Stomach smooth muscle (tissue), 2 donors: ENCODE measurements at regions not wholly inside any gene's neighbourhood (a gene's known extent, or its start where the extent isn't known, plus 50 kb on each side); places are given as distances from the start of the nearest gene placed in this dataset.

ENCODE experiments used
- H3K27ac ChIP-seq: one replicate; pipeline ENCODE4 v1.7.0; 2013; ENCODE audit warnings: mild to moderate bottlenecking, low read length, inconsistent platforms
- H3K27me3 ChIP-seq, 2 donors: one replicate each; pipeline ENCODE4 v1.7.0; 2013; ENCODE audit warnings: low read length in 2 of 2; ENCODE audit not compliant: insufficient read depth in 2 of 2, control insufficient read depth in 1 of 2
- H3K36me3 ChIP-seq, 2 donors: one replicate each; pipeline ENCODE4 v1.7.0; 2013; ENCODE audit warnings: low read length in 2 of 2; ENCODE audit not compliant: control insufficient read depth in 2 of 2, insufficient read depth in 2 of 2
- H3K4me1 ChIP-seq: one replicate; pipeline ENCODE4 v1.7.0; 2013; ENCODE audit warnings: low read length; ENCODE audit not compliant: control insufficient read depth, insufficient read depth
- H3K4me3 ChIP-seq, 2 donors: one replicate each; pipeline ENCODE4 v1.7.0; 2013; ENCODE audit warnings: low read length in 2 of 2
- H3K9ac ChIP-seq, 2 donors: one replicate each; pipeline ENCODE4 v1.7.0; 2013; ENCODE audit warnings: low read length in 2 of 2, mild to moderate bottlenecking in 1 of 2
- H3K9me3 ChIP-seq, 2 donors: one replicate each; pipeline ENCODE4 v1.7.0; 2013; ENCODE audit warnings: low read length in 2 of 2; ENCODE audit not compliant: control insufficient read depth in 2 of 2
- donor health status: healthy.
- donor health status: Pancreatic carcinoma.

DNA sequence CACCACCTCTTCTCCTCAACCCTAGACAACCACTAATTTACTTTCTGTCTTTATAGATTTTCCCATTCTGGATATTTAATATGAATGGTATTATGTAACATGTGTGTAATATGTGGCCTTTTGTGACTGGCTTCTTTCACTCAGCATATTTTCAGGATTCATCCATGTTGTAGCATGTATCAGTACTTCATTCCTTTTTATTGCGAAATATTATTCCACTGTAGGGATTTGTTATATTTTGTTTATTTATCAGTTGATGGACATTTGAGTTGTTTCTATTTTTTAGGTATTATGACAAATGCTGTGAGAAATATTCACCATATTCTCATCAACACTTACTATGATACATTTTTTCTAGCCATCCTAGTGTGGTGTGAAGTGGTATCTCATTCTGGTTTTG is 138.8 kb upstream of the DLGAP1 start:
- no peaks in the 10 kb centered on the region for H3K4me1 ChIP-seq
- H3K9ac ChIP-seq: no peak overlapping the region
- no peak overlapping the region for H3K4me3 ChIP-seq
- no peaks in the 10 kb centered on the region for H3K9me3 ChIP-seq
- H3K27me3 ChIP-seq: no peaks in the 10 kb centered on the region
- no peak overlapping the region for H3K27ac ChIP-seq
- H3K36me3 ChIP-seq: no peaks in the 10 kb centered on the region

DNA sequence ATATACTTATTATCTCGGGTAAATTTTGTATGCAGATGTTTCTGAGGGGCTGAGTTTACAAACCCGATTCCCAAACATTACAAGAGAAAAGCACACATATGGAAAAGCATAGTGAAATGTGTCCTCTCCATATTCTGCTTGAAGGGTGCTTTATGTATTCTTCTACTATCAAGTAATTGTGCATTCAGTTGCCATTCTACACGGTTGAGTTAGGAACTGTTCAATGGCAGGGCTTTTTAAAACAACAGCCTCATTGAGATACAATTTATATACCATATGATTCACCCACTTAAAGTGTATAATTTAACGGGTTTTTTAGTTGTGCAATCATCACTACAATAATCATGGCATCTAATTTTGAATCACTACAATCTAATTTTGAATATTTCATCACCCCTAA is 138.4 kb upstream of the DLGAP1 start:
- no peaks in the 10 kb centered on the region for H3K9me3 ChIP-seq

GRCh38 chr18:4589056-4589800 is 134.1 kb upstream of the DLGAP1 start:
- Histone ChIP-seq H3K27me3 (no peaks in the 10 kb centered on the region), H3K4me1 (no peaks in the 10 kb centered on the region), H3K27ac (no peak overlapping the region), H3K36me3 (no peaks in the 10 kb centered on the region), H3K9me3 (no peaks in the 10 kb centered on the region), H3K9ac (no peak overlapping the region), H3K4me3 (no peak overlapping the region)

More for the DNA sequence above, 138.4 kb upstream of the DLGAP1 start:
- Histone ChIP-seq H3K36me3 (no peaks in the 10 kb centered on the region), H3K27ac (no peak overlapping the region), H3K4me1 (no peaks in the 10 kb centered on the region), H3K27me3 (no peaks in the 10 kb centered on the region), H3K4me3 (no peak overlapping the region), H3K9ac (no peak overlapping the region)

GRCh38 chr18:4587204-4587603 is 132.1 kb upstream of the DLGAP1 start:
- no peak overlapping the region for H3K27ac ChIP-seq
- H3K4me1 ChIP-seq: no peaks in the 10 kb centered on the region
- H3K9ac ChIP-seq: no peak overlapping the region
- no peaks in the 10 kb centered on the region for H3K9me3 ChIP-seq
- no peak overlapping the region for H3K4me3 ChIP-seq
- no peaks in the 10 kb centered on the region for H3K27me3 ChIP-seq
- no peaks in the 10 kb centered on the region for H3K36me3 ChIP-seq

DNA sequence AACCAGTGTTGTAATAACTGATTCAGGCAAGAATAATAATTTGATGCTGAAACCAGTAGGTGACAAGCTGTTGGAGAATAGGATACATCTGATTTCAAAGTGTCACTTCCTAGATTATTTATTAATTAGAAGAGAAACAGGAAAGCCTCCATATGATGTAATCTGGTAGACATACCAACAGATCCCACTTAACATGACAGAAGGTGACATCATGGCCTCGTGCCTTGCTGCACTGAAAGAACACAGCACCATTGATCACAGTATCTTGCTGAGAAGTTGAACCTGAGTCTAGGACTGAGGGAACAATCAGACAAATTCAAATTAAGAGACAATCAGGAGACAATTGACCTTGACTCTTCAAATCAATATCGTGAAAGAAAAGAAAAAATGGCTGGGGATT is 131.6 kb upstream of the DLGAP1 start:
- H3K4me3 ChIP-seq: no peak overlapping the region
- no peaks in the 10 kb centered on the region for H3K36me3 ChIP-seq
- H3K4me1 ChIP-seq: no peaks in the 10 kb centered on the region
- H3K27me3 ChIP-seq: no peaks in the 10 kb centered on the region
- no peaks in the 10 kb centered on the region for H3K9me3 ChIP-seq
- H3K9ac ChIP-seq: no peak overlapping the region
- H3K27ac ChIP-seq: no peak overlapping the region

DNA sequence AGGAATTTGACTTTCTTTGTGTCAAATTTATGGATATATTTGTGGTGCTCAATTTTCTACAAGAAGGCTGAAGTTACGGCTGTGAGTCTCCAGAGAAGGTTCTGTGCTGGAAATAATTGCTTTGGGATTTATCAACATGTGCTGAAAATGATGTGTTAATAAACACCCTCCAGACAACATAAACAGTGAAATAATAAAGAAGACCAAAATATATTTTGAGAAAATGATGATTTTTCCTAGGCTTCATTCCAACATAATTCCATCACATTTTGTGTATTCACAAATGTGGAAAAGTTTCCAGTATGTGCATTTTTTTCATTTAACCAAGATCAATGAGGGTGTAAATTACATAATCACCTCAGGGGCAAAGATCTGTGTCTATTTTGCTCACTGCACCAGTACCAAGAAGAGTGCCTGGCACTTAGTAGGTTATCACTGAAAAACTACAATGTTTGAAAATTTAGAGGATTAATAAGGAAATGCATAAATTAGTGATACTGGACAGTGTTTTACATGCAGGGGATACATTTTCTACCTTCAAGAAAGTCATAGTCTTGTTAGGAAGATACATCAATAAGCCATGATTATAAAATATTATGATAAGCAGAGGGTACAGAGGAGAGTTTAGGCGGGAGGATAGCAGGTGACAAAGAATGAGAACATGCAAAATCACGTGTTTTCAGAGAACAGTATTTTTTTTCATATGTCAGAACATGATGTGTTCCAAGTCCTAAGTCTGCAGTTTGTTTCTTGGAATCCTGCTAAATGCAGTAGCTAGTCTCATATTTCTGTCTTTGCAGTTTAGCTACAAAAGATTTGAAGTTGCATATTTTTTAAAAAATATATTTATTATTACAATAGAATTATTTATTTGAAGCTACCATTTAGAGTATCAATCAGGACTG is 127.6 kb upstream of the DLGAP1 start:
- no peak overlapping the region for H3K4me3 ChIP-seq
- no peaks in the 10 kb centered on the region for H3K4me1 ChIP-seq
- no peaks in the 10 kb centered on the region for H3K27me3 ChIP-seq
- no peak overlapping the region for H3K27ac ChIP-seq
- no peaks in the 10 kb centered on the region for H3K36me3 ChIP-seq
- peaks cover 7% of the 10 kb centered on the region in 2 donors for H3K9me3 ChIP-seq
- H3K9ac ChIP-seq: no peak overlapping the region

GRCh38 chr18:4581966-4582365 is 126.9 kb upstream of the DLGAP1 start:
- Histone ChIP-seq H3K9ac (no peak overlapping the region), H3K9me3 (peaks cover 7 to 9% of the 10 kb centered on the region in 2 donors), H3K27ac (no peak overlapping the region), H3K36me3 (no peaks in the 10 kb centered on the region), H3K4me1 (no peaks in the 10 kb centered on the region), H3K27me3 (no peaks in the 10 kb centered on the region), H3K4me3 (no peak overlapping the region)

DNA sequence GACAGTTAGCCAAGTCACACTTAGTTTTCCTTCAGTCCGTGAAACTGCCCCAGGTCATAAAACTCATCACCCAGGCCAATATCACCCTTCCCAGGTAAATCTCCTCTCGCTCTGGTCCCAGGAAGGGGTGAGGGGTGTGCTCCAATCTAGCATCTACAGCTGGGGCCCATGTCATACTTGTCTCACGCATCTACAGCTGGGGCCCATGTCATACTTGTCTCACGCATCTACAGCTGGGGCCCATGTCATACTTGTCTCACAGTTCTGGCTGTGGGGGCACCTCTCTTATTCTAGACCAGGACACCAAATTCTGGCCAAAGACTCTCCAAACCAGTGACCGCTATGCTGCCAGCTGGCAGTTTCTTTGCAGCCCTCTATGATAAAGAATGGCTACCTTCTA is 123.3 kb upstream of the DLGAP1 start:
- Histone ChIP-seq H3K4me1 (no peaks in the 10 kb centered on the region), H3K27me3 (no peaks in the 10 kb centered on the region), H3K9me3 (peaks cover 7 to 9% of the 10 kb centered on the region in 2 donors), H3K4me3 (no peak overlapping the region), H3K36me3 (no peaks in the 10 kb centered on the region), H3K9ac (no peak overlapping the region), H3K27ac (no peak overlapping the region)

- H3K27me3 ChIP-seq: no peaks in the 10 kb centered on the region
- H3K36me3 ChIP-seq: no peaks in the 10 kb centered on the region
- H3K9ac ChIP-seq: no peak overlapping the region
- H3K4me3 ChIP-seq: no peak overlapping the region
- H3K27ac ChIP-seq: no peak overlapping the region
- H3K4me1 ChIP-seq: no peaks in the 10 kb centered on the region
- H3K9me3 ChIP-seq: peaks cover 3 to 9% of the 10 kb centered on the region in 2 donors
Observed at GRCh38 chr18:4573735-4574134, 118.6 kb upstream of the DLGAP1 start.

GRCh38 chr18:4557502-4557901 is 102.4 kb upstream of the DLGAP1 start:
- H3K27ac ChIP-seq: no peak overlapping the region
- H3K4me3 ChIP-seq: no peak overlapping the region
- H3K4me1 ChIP-seq: no peaks in the 10 kb centered on the region
- H3K27me3 ChIP-seq: no peaks in the 10 kb centered on the region
- no peaks in the 10 kb centered on the region for H3K36me3 ChIP-seq
- H3K9ac ChIP-seq: no peak overlapping the region
- peaks cover 0 to 7% of the 10 kb centered on the region in 2 donors for H3K9me3 ChIP-seq

DNA sequence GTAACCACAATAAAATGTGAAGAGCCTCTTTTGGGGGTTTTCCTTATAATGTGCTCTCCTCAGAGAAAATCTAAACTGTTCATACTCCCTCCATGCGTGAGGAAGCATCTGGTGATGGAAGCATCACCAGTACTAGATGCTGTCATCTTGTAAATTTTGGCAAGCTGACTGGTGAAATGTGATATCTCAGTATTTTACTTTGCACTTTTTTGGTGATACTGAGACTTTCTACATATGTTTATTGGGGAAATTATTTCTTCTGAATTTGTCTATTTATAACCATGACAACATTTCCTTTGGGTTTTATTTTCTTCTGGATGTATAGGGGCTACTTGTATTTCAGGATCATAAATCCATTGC is 95.9 kb upstream of the DLGAP1 start:
- H3K9me3 ChIP-seq: no peaks in the 10 kb centered on the region
- no peak overlapping the region for H3K27ac ChIP-seq
- no peak overlapping the region for H3K9ac ChIP-seq
- H3K4me1 ChIP-seq: no peaks in the 10 kb centered on the region
- H3K27me3 ChIP-seq: no peaks in the 10 kb centered on the region
- no peaks in the 10 kb centered on the region for H3K36me3 ChIP-seq
- no peak overlapping the region for H3K4me3 ChIP-seq
